ENCODE measurements at regions not wholly inside any gene's neighbourhood (a gene's known extent, or its start where the extent isn't known, plus 50 kb on each side); places are given as distances from the start of the nearest gene placed in this dataset.

DNA sequence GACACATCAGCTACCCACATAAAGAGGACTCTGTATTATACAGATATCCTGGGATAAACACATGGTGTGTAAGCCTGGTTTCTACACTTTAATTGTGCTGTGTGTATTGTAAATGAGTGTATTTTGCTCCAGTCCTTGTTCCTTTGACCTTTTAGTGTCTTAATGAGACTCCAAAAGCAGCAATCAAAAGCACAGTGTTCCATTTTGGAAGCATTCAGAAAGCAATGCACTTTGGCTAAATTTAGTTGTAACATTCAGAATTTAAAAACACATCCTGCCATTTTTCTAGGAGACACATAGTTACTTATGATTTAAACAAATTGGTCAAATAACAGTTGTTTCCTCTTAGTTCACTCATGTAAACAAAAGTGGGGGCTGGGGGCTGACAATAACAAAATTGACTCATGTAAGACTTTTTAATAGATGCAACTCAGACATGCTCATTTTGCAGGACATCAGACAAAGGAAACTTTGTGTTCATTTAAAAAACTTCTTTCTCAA is 122.2 kb downstream of the GPR37 start:
- Histone ChIP-seq H2BK15ac (ENCODE audit: low read length) (no peak overlapping the region), H4K20me1 (replicated peaks in 1 of 2; ENCODE audit: control insufficient read depth in 1 of 2, insufficient read depth in 2 of 2, low read length in 2 of 2) (no peaks in the 10 kb centered on the region), H3K27me3 (replicated peaks in 1 of 4; ENCODE audit: control insufficient read depth in 3 of 4, extremely low read depth in 1 of 4, insufficient read depth in 3 of 4, low read length in 3 of 4) (no peaks in the 10 kb centered on the region), H3K4me3 (ENCODE audit: extremely low read depth in 1 of 4, insufficient read depth in 2 of 4, low read depth in 3 of 4, low read length in 4 of 4) (no peak overlapping the region), H3K4ac (replicated peaks; ENCODE audit: insufficient read length, low read depth, low read length) (no peak overlapping the region), H3K36me3 (ENCODE audit: control insufficient read depth in 2 of 4, insufficient read depth in 4 of 4, low read length in 3 of 4) (no peaks in the 10 kb centered on the region), H3K23me2 (ENCODE audit: low read depth, low read length) (no peaks in the 10 kb centered on the region), H3K23ac (ENCODE audit: insufficient read length) (no peak overlapping the region), H3K14ac (ENCODE audit: insufficient read length) (no peak overlapping the region), H3K27ac (ENCODE audit: low read depth, low read length) (no peak overlapping the region), H2AFZ (ENCODE audit: low read length) (no peak overlapping the region), H2BK5ac (ENCODE audit: low read depth, low read length) (no peak overlapping the region), H3K9me3 (ENCODE audit: insufficient read depth in 2 of 2, low read depth in 1 of 2, low read length in 1 of 2) (no peaks in the 10 kb centered on the region), H3K9ac (replicated peaks in 1 of 4; ENCODE audit: extremely low read depth in 1 of 4, low read depth in 3 of 4, low read length in 3 of 4) (no peak overlapping the region), H4K5ac (ENCODE audit: insufficient read length, low read depth, low read length) (no peak overlapping the region), H4K91ac (replicated peaks; ENCODE audit: insufficient read length, low read length) (no peak overlapping the region), H3K18ac (ENCODE audit: extremely low read depth, low read length) (no peak overlapping the region), H3K4me1 (replicated peaks in 1 of 4; ENCODE audit: control insufficient read depth in 3 of 4, insufficient read depth in 4 of 4, low read length in 3 of 4) (peaks cover 0 to 6% (median 0%) of the 10 kb centered on the region in 4 experiments; a peak in 1 of 7 replicates), H3K56ac (replicated peaks; ENCODE audit: insufficient read length, low read depth, low read length) (no peak overlapping the region), H4K8ac (ENCODE audit: extremely low read depth, insufficient read depth, low read length) (no peak overlapping the region), H2BK20ac (ENCODE audit: low read length) (no peak overlapping the region), H3K79me1 (ENCODE audit: low read depth, low read length) (no peaks in the 10 kb centered on the region), H3K4me2 (ENCODE audit: insufficient read depth in 1 of 2, low read depth in 2 of 2, low read length in 2 of 2) (no peak overlapping the region), H2BK120ac (replicated peaks; ENCODE audit: low read depth, low read length) (no peak overlapping the region), H2BK12ac (ENCODE audit: low read depth, low read length) (no peak overlapping the region), H2AK5ac (ENCODE audit: low read depth, low read length) (no peak overlapping the region), H3K79me2 (ENCODE audit: control insufficient read depth in 1 of 2, insufficient read depth in 2 of 2, low read length in 2 of 2) (no peaks in the 10 kb centered on the region)
- FAIRE-seq (no peak), DNase-seq (ENCODE audit: low read depth in 1 of 2, low spot score in 2 of 2) (no peak)
- ChIA-PET CTCF (ENCODE audit: partially characterized antibody) (interaction anchor here (1.3 kb wide), 1 partner anchor 13 kb away, joined by 3 read pairs; no protein-coding TSS in a partner anchor), POLR2A (ENCODE audit: partially characterized antibody) (no interaction called here)
- TF ChIP-seq POU5F1 (IDR thresholded peaks at IDR 0.05; ENCODE audit: low read depth, low read length) (no peak), ASH2L (IDR thresholded peaks at IDR 0.05; ENCODE audit: low read length) (no peak), NANOG (IDR thresholded peaks at IDR 0.05; ENCODE audit: insufficient read depth, low read depth, low read length, poor library complexity, severe bottlenecking) (no peak), CBX5 (IDR thresholded peaks at IDR 0.05; ENCODE audit: low read depth, low read length) (no peak), SIN3A (conservative IDR thresholded peaks at IDR 0.05 in 1 of 2, IDR thresholded peaks at IDR 0.05 in 1 of 2; ENCODE audit: low read depth in 1 of 2, low read length in 2 of 2) (no peak), POLR2A (IDR thresholded peaks at IDR 0.05; ENCODE audit: control extremely low read depth in 1 of 2, low read depth in 2 of 2, low read length in 2 of 2) (no peak), YY1 (IDR thresholded peaks at IDR 0.05; ENCODE audit: low read depth, low read length) (no peak), RFX5 (IDR thresholded peaks at IDR 0.05; ENCODE audit: borderline replicate concordance, low read depth, low read length) (no peak), POLR2AphosphoS5 (IDR thresholded peaks at IDR 0.05; ENCODE audit: low read depth, low read length) (no peak), SAP30 (IDR thresholded peaks at IDR 0.05; ENCODE audit: insufficient read depth, insufficient replicate concordance, low read length) (no peak)
- TF ChIP-seq, protein P1, sequence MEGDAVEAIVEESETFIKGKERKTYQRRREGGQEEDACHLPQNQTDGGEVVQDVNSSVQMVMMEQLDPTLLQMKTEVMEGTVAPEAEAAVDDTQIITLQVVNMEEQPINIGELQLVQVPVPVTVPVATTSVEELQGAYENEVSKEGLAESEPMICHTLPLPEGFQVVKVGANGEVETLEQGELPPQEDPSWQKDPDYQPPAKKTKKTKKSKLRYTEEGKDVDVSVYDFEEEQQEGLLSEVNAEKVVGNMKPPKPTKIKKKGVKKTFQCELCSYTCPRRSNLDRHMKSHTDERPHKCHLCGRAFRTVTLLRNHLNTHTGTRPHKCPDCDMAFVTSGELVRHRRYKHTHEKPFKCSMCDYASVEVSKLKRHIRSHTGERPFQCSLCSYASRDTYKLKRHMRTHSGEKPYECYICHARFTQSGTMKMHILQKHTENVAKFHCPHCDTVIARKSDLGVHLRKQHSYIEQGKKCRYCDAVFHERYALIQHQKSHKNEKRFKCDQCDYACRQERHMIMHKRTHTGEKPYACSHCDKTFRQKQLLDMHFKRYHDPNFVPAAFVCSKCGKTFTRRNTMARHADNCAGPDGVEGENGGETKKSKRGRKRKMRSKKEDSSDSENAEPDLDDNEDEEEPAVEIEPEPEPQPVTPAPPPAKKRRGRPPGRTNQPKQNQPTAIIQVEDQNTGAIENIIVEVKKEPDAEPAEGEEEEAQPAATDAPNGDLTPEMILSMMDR (IDR thresholded peaks at IDR 0.05; ENCODE audit: control extremely low read depth in 1 of 3, insufficient read depth in 1 of 3, low read depth in 1 of 3, low read length in 3 of 3): no peak
